IPS-18a (cell line): ENCODE measurements at regions not wholly inside any gene's neighbourhood (a gene's known extent, or its start where the extent isn't known, plus 50 kb on each side); places are given as distances from the start of the nearest gene placed in this dataset.
"Not testable (repeated sequence)": the region's sequence is repeated elsewhere in the genome, so short reads cannot be mapped to it uniquely, and the experiment has no call there.

Experiments
- H3K27ac ChIP-seq: one replicate; pipeline ENCODE4 v1.5.1; 2013; ENCODE audit warnings: low read length
- H3K27me3 ChIP-seq: one replicate; pipeline ENCODE4 v1.6.1; 2013; ENCODE audit warnings: mild to moderate bottlenecking, low read length; ENCODE audit not compliant: control insufficient read depth, insufficient read depth
- H3K36me3 ChIP-seq: one replicate; pipeline ENCODE4 v1.6.1; 2013; ENCODE audit warnings: low read depth, low read length; ENCODE audit not compliant: control insufficient read depth
- H3K4me1 ChIP-seq: one replicate; pipeline ENCODE4 v1.6.1; 2013; ENCODE audit warnings: low read depth, low read length; ENCODE audit not compliant: control insufficient read depth
- H3K4me3 ChIP-seq: one replicate; pipeline ENCODE4 v1.5.1; 2013; ENCODE audit warnings: low read length
- H3K9ac ChIP-seq: one replicate; pipeline ENCODE4 v1.6.1; 2013; ENCODE audit warnings: mild to moderate bottlenecking, low read length, moderate library complexity
- H3K9me3 ChIP-seq: one replicate; pipeline ENCODE4 v1.6.1; 2013; ENCODE audit warnings: low read depth, low read length; ENCODE audit not compliant: control insufficient read depth

- not testable (repeated sequence) for H3K9ac ChIP-seq, H3K27ac ChIP-seq, H3K4me1 ChIP-seq, H3K36me3 ChIP-seq, H3K27me3 ChIP-seq, H3K9me3 ChIP-seq, H3K4me3 ChIP-seq
Observed at GRCh38 chrX:144202726-144203125, 318.9 kb downstream of the UBE2NL start.

DNA sequence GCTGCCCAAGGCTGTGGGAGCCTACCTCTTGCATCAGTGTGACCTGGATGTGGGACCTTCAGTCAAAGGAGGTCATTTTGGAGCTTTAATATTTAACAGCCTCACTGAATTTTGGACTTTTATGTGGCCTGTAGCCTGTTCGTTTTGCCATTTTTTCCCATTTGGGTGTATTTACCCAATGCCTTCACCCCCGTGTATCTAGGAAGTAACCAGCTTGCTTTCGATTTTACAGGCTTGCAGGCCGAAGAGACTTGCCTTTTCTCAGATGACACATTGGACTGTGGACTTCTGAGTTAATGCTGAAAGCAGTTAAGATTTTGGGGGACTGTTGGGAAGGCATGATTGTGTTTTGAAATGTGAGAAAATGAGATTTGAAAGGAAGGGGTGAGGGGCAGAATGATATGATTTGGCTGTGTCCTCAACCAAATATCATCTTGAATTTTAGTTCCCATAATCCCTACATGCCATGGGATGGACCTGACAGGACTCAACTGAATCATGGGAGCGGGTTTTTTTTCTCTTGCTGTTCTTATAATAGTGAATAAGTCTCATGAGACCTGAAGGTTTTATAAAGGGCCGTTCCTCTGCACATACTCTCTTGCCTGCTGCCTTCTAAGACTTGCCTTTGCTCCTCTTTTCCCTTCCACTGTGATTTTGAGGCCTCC, 324.6 kb downstream of the UBE2NL start:
- not testable (repeated sequence) for H3K9me3 ChIP-seq, H3K36me3 ChIP-seq, H3K27ac ChIP-seq, H3K4me1 ChIP-seq, H3K9ac ChIP-seq, H3K4me3 ChIP-seq, H3K27me3 ChIP-seq

GRCh38 chrX:144214651-144215050, 330.8 kb downstream of the UBE2NL start:
- H3K9me3 ChIP-seq = peaks cover 47% of the 10 kb centered on the region
- H3K9ac ChIP-seq = no peak overlapping the region
- no peaks in the 10 kb centered on the region for H3K36me3 ChIP-seq
- no peak overlapping the region for H3K4me3 ChIP-seq
- H3K4me1 ChIP-seq = no peaks in the 10 kb centered on the region
- H3K27me3 ChIP-seq = no peaks in the 10 kb centered on the region
- no peak overlapping the region for H3K27ac ChIP-seq

DNA sequence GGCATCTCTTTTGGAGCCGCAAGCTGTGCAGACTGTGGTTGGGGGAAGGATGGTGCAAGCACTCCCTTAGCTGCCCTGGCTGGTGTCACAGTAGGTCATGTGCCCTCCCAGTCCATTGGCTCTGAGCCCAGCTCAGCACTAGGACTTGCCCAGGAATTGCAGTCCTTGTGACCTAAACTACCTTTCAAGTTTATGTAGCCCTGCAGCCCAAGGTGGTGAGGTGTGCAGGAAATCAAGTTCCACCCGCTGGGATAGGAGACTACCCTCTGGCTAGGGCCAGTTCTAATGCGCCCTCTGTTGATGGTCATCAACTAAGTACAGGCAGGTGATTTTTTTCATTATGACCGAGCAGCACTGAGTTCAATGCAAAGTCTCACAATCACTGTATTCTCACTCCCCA, 335.2 kb downstream of the UBE2NL start:
- no peaks in the 10 kb centered on the region for H3K27me3 ChIP-seq
- no peak overlapping the region for H3K4me3 ChIP-seq
- H3K9ac ChIP-seq = no peak overlapping the region
- H3K36me3 ChIP-seq = no peaks in the 10 kb centered on the region
- H3K4me1 ChIP-seq = no peaks in the 10 kb centered on the region
- H3K9me3 ChIP-seq = peaks cover 75% of the 10 kb centered on the region
- no peak overlapping the region for H3K27ac ChIP-seq

- peaks cover 61% of the 10 kb centered on the region for H3K9me3 ChIP-seq
- H3K4me3 ChIP-seq, H3K36me3 ChIP-seq, H3K4me1 ChIP-seq, H3K27ac ChIP-seq, H3K9ac ChIP-seq, H3K27me3 ChIP-seq: not testable (repeated sequence)
Observed at GRCh38 chrX:144231116-144231785, 347.4 kb downstream of the UBE2NL start.

DNA sequence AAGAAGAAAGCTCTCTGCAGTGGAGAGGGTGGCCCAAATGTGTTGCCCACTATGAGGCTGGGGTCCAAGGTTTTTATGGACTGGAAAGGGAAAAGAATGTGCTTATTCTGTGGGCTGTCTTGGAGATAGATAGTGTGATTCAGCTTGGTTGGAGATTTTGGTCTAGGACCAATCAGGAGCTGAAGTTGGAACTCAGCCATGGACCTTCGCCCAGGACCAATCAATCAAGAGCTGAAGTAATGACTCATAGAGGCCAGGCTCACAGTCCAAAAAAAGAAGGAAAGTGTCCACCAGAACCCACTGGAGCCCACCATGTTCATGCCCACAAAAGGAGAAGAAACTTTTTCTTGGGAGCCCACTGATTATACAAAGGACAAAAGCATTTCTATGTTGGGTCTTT, 369.5 kb downstream of the UBE2NL start:
- no peak overlapping the region for H3K27ac ChIP-seq
- H3K36me3 ChIP-seq = no peaks in the 10 kb centered on the region
- no peak overlapping the region for H3K9ac ChIP-seq
- H3K4me1 ChIP-seq = no peaks in the 10 kb centered on the region
- peaks cover 60% of the 10 kb centered on the region for H3K9me3 ChIP-seq
- no peak overlapping the region for H3K4me3 ChIP-seq
- H3K27me3 ChIP-seq = no peaks in the 10 kb centered on the region

GRCh38 chrX:144259054-144259453, 375.2 kb downstream of the UBE2NL start:
- Histone ChIP-seq H3K27ac (no peak overlapping the region), H3K4me3 (no peak overlapping the region), H3K27me3 (no peaks in the 10 kb centered on the region), H3K9me3 (peaks cover 76% of the 10 kb centered on the region), H3K9ac (no peak overlapping the region), H3K36me3 (no peaks in the 10 kb centered on the region), H3K4me1 (no peaks in the 10 kb centered on the region)

DNA sequence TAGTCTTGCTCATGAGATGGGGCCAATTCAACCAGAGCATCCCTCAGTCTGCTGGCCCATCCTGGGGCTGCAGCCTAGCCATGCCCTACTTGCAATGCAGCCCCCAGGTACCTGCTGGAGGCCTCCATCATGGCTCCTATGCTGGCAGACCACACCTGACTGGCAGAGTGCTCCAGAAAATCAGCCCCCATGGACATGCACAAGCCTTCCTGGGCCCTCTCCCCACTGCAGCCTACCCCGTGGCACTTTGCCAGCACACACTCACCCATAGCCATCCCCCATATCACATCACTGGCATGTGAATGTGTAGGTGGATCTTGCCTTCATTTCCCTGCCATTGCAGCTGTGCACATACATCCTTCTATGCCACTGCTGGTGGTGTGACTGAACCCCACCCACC, 381.8 kb downstream of the UBE2NL start:
- peaks cover 68% of the 10 kb centered on the region for H3K9me3 ChIP-seq
- no peaks in the 10 kb centered on the region for H3K27me3 ChIP-seq
- H3K27ac ChIP-seq = no peak overlapping the region
- no peaks in the 10 kb centered on the region for H3K4me1 ChIP-seq
- no peak overlapping the region for H3K9ac ChIP-seq
- H3K4me3 ChIP-seq = no peak overlapping the region
- H3K36me3 ChIP-seq = no peaks in the 10 kb centered on the region

- H3K36me3 ChIP-seq = no peaks in the 10 kb centered on the region
- no peak overlapping the region for H3K9ac ChIP-seq
- no peak overlapping the region for H3K4me3 ChIP-seq
- H3K4me1 ChIP-seq = no peaks in the 10 kb centered on the region
- peaks cover 70% of the 10 kb centered on the region for H3K9me3 ChIP-seq
- no peak overlapping the region for H3K27ac ChIP-seq
- H3K27me3 ChIP-seq = no peaks in the 10 kb centered on the region
Observed at GRCh38 chrX:144275367-144275766, 391.5 kb downstream of the UBE2NL start.

GRCh38 chrX:144275843-144276242, 392.0 kb downstream of the UBE2NL start:
- H3K9ac ChIP-seq = no peak overlapping the region
- no peak overlapping the region for H3K4me3 ChIP-seq
- H3K9me3 ChIP-seq = peaks cover 70% of the 10 kb centered on the region
- H3K27me3 ChIP-seq = no peaks in the 10 kb centered on the region
- H3K36me3 ChIP-seq = no peaks in the 10 kb centered on the region
- no peak overlapping the region for H3K27ac ChIP-seq
- H3K4me1 ChIP-seq = no peaks in the 10 kb centered on the region

DNA sequence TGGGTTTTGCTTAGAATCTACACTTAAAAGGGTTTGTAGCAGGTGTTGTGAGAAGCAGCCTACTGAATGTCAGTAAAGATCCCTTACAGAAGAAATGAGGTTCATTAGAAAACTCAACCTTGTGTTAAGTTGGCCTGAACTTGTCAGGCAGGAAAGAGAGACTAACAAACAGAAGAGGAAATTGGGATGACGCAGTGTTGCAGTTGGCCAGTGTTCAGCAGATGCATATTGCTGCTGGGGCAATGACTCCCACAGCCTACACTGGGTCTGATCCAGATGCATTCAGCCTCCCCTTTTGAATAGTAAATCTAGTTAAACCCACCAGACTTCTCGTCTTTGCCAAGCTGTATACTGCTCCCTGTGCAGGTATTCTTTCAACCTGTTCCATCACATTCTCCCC, 409.4 kb downstream of the UBE2NL start:
- Histone ChIP-seq H3K27ac (no peak overlapping the region), H3K4me3 (no peak overlapping the region), H3K9ac (no peak overlapping the region), H3K27me3 (no peaks in the 10 kb centered on the region), H3K4me1 (no peaks in the 10 kb centered on the region), H3K36me3 (no peaks in the 10 kb centered on the region), H3K9me3 (peaks cover 91% of the 10 kb centered on the region)

DNA sequence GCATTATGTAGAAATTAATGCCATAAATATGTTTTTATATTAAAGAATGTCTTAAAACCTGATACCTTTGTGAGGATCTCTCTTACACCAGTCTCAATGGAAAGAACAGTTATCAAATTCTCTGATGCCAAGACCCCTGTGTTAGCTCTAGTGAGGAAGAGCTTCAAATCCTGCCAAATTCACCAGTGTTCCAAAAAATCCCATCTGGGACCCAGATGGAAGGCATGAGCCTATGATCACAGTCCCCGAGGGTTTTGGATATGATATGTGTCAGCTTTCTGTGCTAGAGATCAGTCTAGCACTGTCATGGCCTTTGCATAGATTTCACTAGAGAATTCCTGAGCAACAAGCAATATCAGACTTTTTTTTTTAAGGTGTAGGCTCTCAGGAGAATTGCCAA, 412.1 kb downstream of the UBE2NL start:
- no peaks in the 10 kb centered on the region for H3K27me3 ChIP-seq
- no peaks in the 10 kb centered on the region for H3K36me3 ChIP-seq
- no peak overlapping the region for H3K27ac ChIP-seq
- H3K9me3 ChIP-seq = peaks cover 88% of the 10 kb centered on the region
- no peak overlapping the region for H3K9ac ChIP-seq
- no peak overlapping the region for H3K4me3 ChIP-seq
- H3K4me1 ChIP-seq = no peaks in the 10 kb centered on the region
